HCT116 (cell line): ENCODE measurements at regions not wholly inside any gene's neighbourhood (a gene's known extent, or its start where the extent isn't known, plus 50 kb on each side); places are given as distances from the start of the nearest gene placed in this dataset.

Source experiments
- ATAC-seq: fragments of 200-7000 bp; cut with Tn5 transposase; 2 replicates; pipeline ENCODE4 v1.9.1; 2020; ENCODE audit warnings: mild to moderate bottlenecking, moderate library complexity
- BruUV-seq: library from RNA; stranded (reverse); fragments of 400-500 nt; replicated peaks from 2 replicates; lab custom pipeline; 2021; lab: Mats Ljungman, UMichigan
- CTCF ChIA-PET: fragments of 300-600 bp; sonication (Branson Sonifier 250); formaldehyde crosslinking; loops from one replicate; lab custom pipeline; 2021; ENCODE audit warnings: antibody characterized with exemption; lab: Charles Lee
- POLR2A ChIA-PET: fragments of 300-600, 350-600 bp; sonication (Branson Sonifier 250); formaldehyde crosslinking; loops from one replicate; lab custom pipeline; 2021; ENCODE audit warnings: antibody characterized with exemption; lab: Charles Lee
- RAD21 ChIA-PET, 2 experiments: fragments of 300-600 bp; sonication (Branson Sonifier 250); formaldehyde crosslinking; loops; one replicate each; lab custom pipeline; 2023; ENCODE audit warnings: low total read pairs in 2 of 2; ENCODE audit not compliant: uncharacterized antibody in 2 of 2, unreplicated experiment in 2 of 2, low non-redundant PET in 1 of 2; lab: Charles Lee
- DNase-seq: peaks from one replicate; pipeline ENCODE4 v3.0.0-alpha.2; 2010; ENCODE audit warnings: low read depth, low spot score
- H2AFZ ChIP-seq: fragments of 200-600 bp; shearing (Covaris generic), sonication (generic); 2 replicates; pipeline ENCODE4 v1.6.1; 2017; ENCODE audit warnings: low read depth, mixed run types, mixed read lengths, antibody characterized with exemption, low read length; ENCODE audit not compliant: poor library complexity, severe bottlenecking
- H3K27ac ChIP-seq: 2 replicates; pipeline ENCODE4 v1.5.1; 2012; ENCODE audit warnings: low read depth, low read length
- H3K27me3 ChIP-seq: fragments of 200-600 bp; sonication (generic); 2 replicates; pipeline ENCODE4 v1.6.1; 2016; ENCODE audit warnings: mixed run types, low read length, mixed read lengths; ENCODE audit not compliant: insufficient read depth
- H3K36me3 ChIP-seq, 2 experiments: fragments of 200-500 bp in 1 of 2; fragments of 200-600 bp in 1 of 2; sonication (Bioruptor generic) in 1 of 2; sonication (generic) in 1 of 2; 2 replicates each; pipeline versions ENCODE4 v1.5.1 to v1.6.1; 2014 to 2016; ENCODE audit warnings: low read length in 2 of 2, inconsistent platforms in 1 of 2, mixed read lengths in 1 of 2, mixed run types in 1 of 2; ENCODE audit not compliant: insufficient read depth in 2 of 2, control insufficient read depth in 1 of 2
- H3K4me1 ChIP-seq, 2 experiments: fragments of 200-600 bp in 1 of 2; sonication (generic) in 1 of 2; 2 replicates each; pipeline versions ENCODE4 v1.5.1 to v1.6.1; 2012 to 2017; ENCODE audit warnings: low read length in 2 of 2, inconsistent platforms in 1 of 2, mild to moderate bottlenecking in 1 of 2, mixed read lengths in 1 of 2, mixed run types in 1 of 2, moderate library complexity in 1 of 2; ENCODE audit not compliant: insufficient read depth in 2 of 2, control insufficient read depth in 1 of 2
- H3K4me2 ChIP-seq: fragments of 200-600 bp; sonication (generic); 2 replicates; pipeline ENCODE4 v1.6.1; 2017; ENCODE audit warnings: mixed run types, low read length, mixed read lengths
- H3K4me3 ChIP-seq, 2 experiments: fragments of 200-600 bp in 1 of 2; sonication (generic) in 1 of 2; replicated peaks in 1 of 2; 2 replicates each; pipeline ENCODE4 v1.5.1; 2011 to 2016; ENCODE audit warnings: low read length in 2 of 2, control low read depth in 1 of 2, low read depth in 1 of 2, mild to moderate bottlenecking in 1 of 2, mixed read lengths in 1 of 2, mixed run types in 1 of 2
- H3K79me2 ChIP-seq: fragments of 200-600 bp; sonication (generic); 2 replicates; pipeline ENCODE4 v1.6.1; 2017; ENCODE audit warnings: mild to moderate bottlenecking, mixed run types, low read length, moderate library complexity, mixed read lengths; ENCODE audit not compliant: insufficient read depth
- H3K9ac ChIP-seq: fragments of 200-600 bp; sonication (generic); 2 replicates; pipeline ENCODE4 v1.6.1; 2016; ENCODE audit warnings: low read length, mixed read lengths
- H3K9me2 ChIP-seq: fragments of 200-600 bp; sonication (generic), shearing (Covaris generic); 2 replicates; pipeline ENCODE4 v1.6.1; 2017; ENCODE audit warnings: mixed run types, mild to moderate bottlenecking, moderate library complexity; ENCODE audit not compliant: insufficient read depth
- H3K9me3 ChIP-seq, 2 experiments: fragments of 200-500 bp in 1 of 2; fragments of 200-600 bp in 1 of 2; sonication (Bioruptor generic) in 1 of 2; sonication (generic) in 1 of 2; 2 replicates each; pipeline ENCODE4 v1.6.1; 2014 to 2017; ENCODE audit warnings: low read length in 2 of 2, mixed read lengths in 2 of 2, inconsistent platforms in 1 of 2, low read depth in 1 of 2, mild to moderate bottlenecking in 1 of 2, mixed run types in 1 of 2, moderate library complexity in 1 of 2; ENCODE audit not compliant: control insufficient read depth in 1 of 2, insufficient read depth in 1 of 2
- H4K20me1 ChIP-seq: fragments of 200-600 bp; sonication (generic), shearing (Covaris generic); 2 replicates; pipeline ENCODE4 v1.6.1; 2017; ENCODE audit warnings: mixed run types, mild to moderate bottlenecking, moderate library complexity; ENCODE audit not compliant: insufficient read depth
- ATF3 ChIP-seq: IDR thresholded peaks from 2 replicates; pipeline ENCODE4 v1.6.1; 2012
- ELF1 ChIP-seq: IDR thresholded peaks from 2 replicates; pipeline ENCODE4 v1.6.1; 2012; ENCODE audit warnings: low read depth, borderline replicate concordance
- EZH2 ChIP-seq: fragments of 200-600 bp; sonication (generic); IDR thresholded peaks from 2 replicates; pipeline ENCODE4 v1.6.1; 2017; ENCODE audit warnings: antibody characterized with exemption, mixed run types
- POLR2AphosphoS5 ChIP-seq: IDR thresholded peaks from 2 replicates; pipeline ENCODE4 v1.6.1; 2011; ENCODE audit warnings: mild to moderate bottlenecking, low read depth, low read length, moderate library complexity
- RAD21 ChIP-seq: IDR thresholded peaks from 2 replicates; pipeline ENCODE4 v1.6.1; 2012; ENCODE audit warnings: low read depth, mild to moderate bottlenecking
- REST ChIP-seq: IDR thresholded peaks from 2 replicates; pipeline ENCODE4 v1.6.1; 2012; ENCODE audit warnings: low read depth
- SP1 ChIP-seq: IDR thresholded peaks from 2 replicates; pipeline ENCODE4 v1.6.1; 2012; ENCODE audit warnings: low read depth
- ZBTB33 ChIP-seq: IDR thresholded peaks from 2 replicates; pipeline ENCODE4 v1.6.1; 2011; ENCODE audit warnings: mild to moderate bottlenecking, low read length, moderate library complexity; ENCODE audit not compliant: insufficient replicate concordance; ENCODE audit errors: extremely low read depth
- ZFX ChIP-seq: fragments of 450-650 bp; IDR thresholded peaks from 2 replicates; pipeline ENCODE4 v1.6.1; 2017
- intact Hi-C: fragments of 100-400 bp; cut with micrococcal nuclease; formaldehyde crosslinking; loops from 2 replicates; pipeline ENCODE4 v1.10.0; 2022

DNA sequence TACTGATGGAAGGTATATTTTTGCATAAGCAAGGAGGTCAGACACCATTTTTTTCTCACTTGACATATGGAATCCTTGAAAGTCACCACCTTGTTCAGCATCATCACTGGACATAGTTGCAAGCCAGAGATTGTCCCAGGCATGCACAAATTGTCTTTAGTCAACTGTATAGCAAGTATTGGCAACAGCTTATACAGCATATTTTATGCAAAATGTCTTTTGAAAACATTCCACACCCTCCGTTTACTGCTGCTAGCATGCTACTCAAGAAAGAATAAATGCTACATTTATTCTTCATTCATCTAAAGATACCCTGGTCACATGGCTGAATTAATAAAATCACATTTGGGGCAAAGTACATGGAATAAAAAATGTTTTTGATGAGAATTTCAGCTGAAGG, 168.5 kb upstream of the DCBLD2 start:
- Histone ChIP-seq H3K4me3 (no peak overlapping the region), H3K4me2 (no peak overlapping the region)
- TF ChIP-seq POLR2AphosphoS5: no peak
- TF ChIP-seq ZBTB33: no peak
- no peak for TF ChIP-seq EZH2
- no peak for TF ChIP-seq ZFX
- TF ChIP-seq ATF3: no peak
- TF ChIP-seq REST: no peak
- no peak for TF ChIP-seq RAD21
- TF ChIP-seq SP1: no peak
- no peak for TF ChIP-seq ELF1
- TF ChIP-seq, all 23 proteins: peak for 0
- H3K79me2 ChIP-seq: no peaks in the 10 kb centered on the region
- no peaks in the 10 kb centered on the region for H3K36me3 ChIP-seq
- ChIA-PET CTCF (no interaction called here), POLR2A (no interaction called here), RAD21 (no interaction called here)
- H2AFZ ChIP-seq: no peak overlapping the region
- H3K9me2 ChIP-seq: no peaks in the 10 kb centered on the region
- no peak overlapping the region for H3K27ac ChIP-seq
- H3K9me3 ChIP-seq: no peaks in the 10 kb centered on the region
- BruUV-seq: no TSS peak
- no peak for DNase-seq
- intact Hi-C loops: no loop called here
- no peaks in the 10 kb centered on the region for H3K4me1 ChIP-seq
- ATAC-seq: no peak
- no peaks in the 10 kb centered on the region for H4K20me1 ChIP-seq
- H3K9ac ChIP-seq: no peak overlapping the region
- H3K27me3 ChIP-seq: 0 out of 2 replicates have a peak, but pooled peaks cover 3% of the 10 kb centered on the region
